ENCODE measurements at regions not wholly inside any gene's neighbourhood (a gene's known extent, or its start where the extent isn't known, plus 50 kb on each side); places are given as distances from the start of the nearest gene placed in this dataset.

GRCh38 chr5:44574678-44575077 is 185.5 kb upstream of the FGF10 start:
- no peak for DNase-seq
- Histone ChIP-seq H2BK15ac (ENCODE audit: low read depth, poor library complexity, severe bottlenecking) (no peak overlapping the region), H3K23ac (ENCODE audit: low read length in 2 of 2) (no peak overlapping the region), H3K9ac (ENCODE audit: low read length) (no peak overlapping the region), H3K4me3 (ENCODE audit: insufficient read depth in 1 of 2, low read depth in 1 of 2, low read length in 2 of 2) (no peak overlapping the region), H3K4me1 (ENCODE audit: control insufficient read depth, insufficient read depth, low read depth, low read length) (no peaks in the 10 kb centered on the region), H3K4me2 (ENCODE audit: low read length, poor library complexity, severe bottlenecking) (no peak overlapping the region), H4K8ac (ENCODE audit: low read length) (no peak overlapping the region), H4K91ac (ENCODE audit: low read length) (no peak overlapping the region), H2BK120ac (ENCODE audit: low read depth, low read length) (no peak overlapping the region), H3K79me1 (replicated peaks; ENCODE audit: low read length, poor library complexity, severe bottlenecking) (no peaks in the 10 kb centered on the region), H3K27me3 (ENCODE audit: control insufficient read depth in 1 of 2, insufficient read depth in 1 of 2, low read length in 2 of 2) (no peaks in the 10 kb centered on the region), H3K36me3 (ENCODE audit: control insufficient read depth in 1 of 2, insufficient read depth in 2 of 2, low read depth in 1 of 2, low read length in 2 of 2) (no peaks in the 10 kb centered on the region), H2AFZ (ENCODE audit: low read depth, low read length) (no peak overlapping the region), H3K18ac (ENCODE audit: low read depth in 1 of 2, low read length in 2 of 2) (no peak overlapping the region), H3K27ac (ENCODE audit: low read length, poor library complexity, severe bottlenecking) (no peak overlapping the region), H3K9me3 (ENCODE audit: control insufficient read depth, low read length) (no peaks in the 10 kb centered on the region), H3K14ac (ENCODE audit: low read length in 2 of 2) (no peak overlapping the region), H3K4ac (ENCODE audit: low read depth in 1 of 2, low read length in 2 of 2) (no peak overlapping the region), H2AK5ac (ENCODE audit: low read length, severe bottlenecking) (no peak overlapping the region), H2BK12ac (ENCODE audit: low read length in 2 of 2) (no peak overlapping the region), H2BK5ac (ENCODE audit: low read depth, low read length, poor library complexity, severe bottlenecking) (no peak overlapping the region)
- 71% methylated on average over 4 of the region's 6 CpGs for WGBS

- H2AFZ ChIP-seq (ENCODE audit: low read depth, low read length), result no peak overlapping the region
- H3K27me3 ChIP-seq (ENCODE audit: control insufficient read depth in 1 of 2, insufficient read depth in 1 of 2, low read length in 2 of 2), result no peaks in the 10 kb centered on the region
- no peaks in the 10 kb centered on the region for H3K36me3 ChIP-seq (ENCODE audit: control insufficient read depth in 1 of 2, insufficient read depth in 2 of 2, low read depth in 1 of 2, low read length in 2 of 2)
- no peak overlapping the region for H3K23ac ChIP-seq (ENCODE audit: low read length in 2 of 2)
- H2BK12ac ChIP-seq (ENCODE audit: low read length in 2 of 2), result no peak overlapping the region
- H3K18ac ChIP-seq (ENCODE audit: low read depth in 1 of 2, low read length in 2 of 2), result no peak overlapping the region
- no peak overlapping the region for H2AK5ac ChIP-seq (ENCODE audit: low read length, severe bottlenecking)
- no peak overlapping the region for H2BK15ac ChIP-seq (ENCODE audit: low read depth, poor library complexity, severe bottlenecking)
- H3K4me1 ChIP-seq (ENCODE audit: control insufficient read depth, insufficient read depth, low read depth, low read length), result no peaks in the 10 kb centered on the region
- no peak overlapping the region for H4K91ac ChIP-seq (ENCODE audit: low read length)
- no peak for DNase-seq
- H3K79me1 ChIP-seq (replicated peaks; ENCODE audit: low read length, poor library complexity, severe bottlenecking), result no peaks in the 10 kb centered on the region
- no peak overlapping the region for H3K4ac ChIP-seq (ENCODE audit: low read depth in 1 of 2, low read length in 2 of 2)
- no CpG with 5 or more reads among the region's 1 CpG for WGBS
- H4K8ac ChIP-seq (ENCODE audit: low read length), result no peak overlapping the region
- no peak overlapping the region for H2BK5ac ChIP-seq (ENCODE audit: low read depth, low read length, poor library complexity, severe bottlenecking)
- no peak overlapping the region for H3K4me2 ChIP-seq (ENCODE audit: low read length, poor library complexity, severe bottlenecking)
- no peak overlapping the region for H2BK120ac ChIP-seq (ENCODE audit: low read depth, low read length)
- H3K27ac ChIP-seq (ENCODE audit: low read length, poor library complexity, severe bottlenecking), result no peak overlapping the region
- no peak overlapping the region for H3K9ac ChIP-seq (ENCODE audit: low read length)
- H3K9me3 ChIP-seq (ENCODE audit: control insufficient read depth, low read length), result no peaks in the 10 kb centered on the region
- H3K14ac ChIP-seq (ENCODE audit: low read length in 2 of 2), result no peak overlapping the region
- H3K4me3 ChIP-seq (ENCODE audit: insufficient read depth in 1 of 2, low read depth in 1 of 2, low read length in 2 of 2), result no peak overlapping the region
Observed at GRCh38 chr5:44568519-44568918, 179.3 kb upstream of the FGF10 start.

DNA sequence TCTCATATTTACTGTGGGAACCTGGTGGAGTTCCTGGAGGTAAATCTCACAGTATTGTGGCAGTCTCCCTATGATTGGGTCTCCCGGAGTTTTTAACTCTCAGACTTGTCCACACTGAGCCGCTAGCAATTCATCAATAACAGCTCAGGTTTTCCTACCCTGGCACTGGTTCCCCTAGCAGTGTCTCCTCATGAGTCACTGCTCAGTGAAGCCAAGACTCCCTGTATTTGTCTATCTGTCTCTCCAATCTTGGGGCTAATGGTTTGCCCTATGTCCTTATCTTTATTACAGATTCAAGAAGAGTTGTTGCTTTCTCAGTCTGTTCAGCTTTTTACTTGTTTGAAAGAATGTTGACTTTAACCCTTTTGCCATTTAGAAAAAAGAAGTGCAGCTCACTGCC is 176.7 kb upstream of the FGF10 start:
- no peaks in the 10 kb centered on the region for H3K4me1 ChIP-seq (ENCODE audit: control insufficient read depth, insufficient read depth, low read depth, low read length)
- no peak overlapping the region for H2BK15ac ChIP-seq (ENCODE audit: low read depth, poor library complexity, severe bottlenecking)
- no peak overlapping the region for H4K8ac ChIP-seq (ENCODE audit: low read length)
- peak; percentile 44 for DNase-seq
- no peak overlapping the region for H4K91ac ChIP-seq (ENCODE audit: low read length)
- no peak overlapping the region for H2AK5ac ChIP-seq (ENCODE audit: low read length, severe bottlenecking)
- H3K18ac ChIP-seq (ENCODE audit: low read depth in 1 of 2, low read length in 2 of 2), result no peak overlapping the region
- H3K4me2 ChIP-seq (ENCODE audit: low read length, poor library complexity, severe bottlenecking), result no peak overlapping the region
- H3K23ac ChIP-seq (ENCODE audit: low read length in 2 of 2), result no peak overlapping the region
- no peak overlapping the region for H3K14ac ChIP-seq (ENCODE audit: low read length in 2 of 2)
- no peaks in the 10 kb centered on the region for H3K79me1 ChIP-seq (replicated peaks; ENCODE audit: low read length, poor library complexity, severe bottlenecking)
- no peak overlapping the region for H2AFZ ChIP-seq (ENCODE audit: low read depth, low read length)
- no peak overlapping the region for H3K4ac ChIP-seq (ENCODE audit: low read depth in 1 of 2, low read length in 2 of 2)
- no peak overlapping the region for H3K4me3 ChIP-seq (ENCODE audit: insufficient read depth in 1 of 2, low read depth in 1 of 2, low read length in 2 of 2)
- H2BK5ac ChIP-seq (ENCODE audit: low read depth, low read length, poor library complexity, severe bottlenecking), result no peak overlapping the region
- H3K36me3 ChIP-seq (ENCODE audit: control insufficient read depth in 1 of 2, insufficient read depth in 2 of 2, low read depth in 1 of 2, low read length in 2 of 2), result no peaks in the 10 kb centered on the region
- no peak overlapping the region for H2BK120ac ChIP-seq (ENCODE audit: low read depth, low read length)
- 44% methylated on average over 2 of the region's 2 CpGs for WGBS
- no peak overlapping the region for H2BK12ac ChIP-seq (ENCODE audit: low read length in 2 of 2)
- H3K9ac ChIP-seq (ENCODE audit: low read length), result peak overlapping the region; percentile 70
- no peaks in the 10 kb centered on the region for H3K27me3 ChIP-seq (ENCODE audit: control insufficient read depth in 1 of 2, insufficient read depth in 1 of 2, low read length in 2 of 2)
- no peak overlapping the region for H3K27ac ChIP-seq (ENCODE audit: low read length, poor library complexity, severe bottlenecking)
- no peaks in the 10 kb centered on the region for H3K9me3 ChIP-seq (ENCODE audit: control insufficient read depth, low read length)

- Histone ChIP-seq H3K4ac (ENCODE audit: low read depth in 1 of 2, low read length in 2 of 2) (no peak overlapping the region), H3K27me3 (ENCODE audit: control insufficient read depth in 1 of 2, insufficient read depth in 1 of 2, low read length in 2 of 2) (no peaks in the 10 kb centered on the region), H2AFZ (ENCODE audit: low read depth, low read length) (no peak overlapping the region), H2BK12ac (ENCODE audit: low read length in 2 of 2) (no peak overlapping the region), H2BK5ac (ENCODE audit: low read depth, low read length, poor library complexity, severe bottlenecking) (no peak overlapping the region), H3K9me3 (ENCODE audit: control insufficient read depth, low read length) (no peaks in the 10 kb centered on the region), H3K23ac (ENCODE audit: low read length in 2 of 2) (no peak overlapping the region), H3K4me2 (ENCODE audit: low read length, poor library complexity, severe bottlenecking) (no peak overlapping the region), H3K36me3 (ENCODE audit: control insufficient read depth in 1 of 2, insufficient read depth in 2 of 2, low read depth in 1 of 2, low read length in 2 of 2) (no peaks in the 10 kb centered on the region), H3K27ac (ENCODE audit: low read length, poor library complexity, severe bottlenecking) (no peak overlapping the region), H2BK15ac (ENCODE audit: low read depth, poor library complexity, severe bottlenecking) (no peak overlapping the region), H4K8ac (ENCODE audit: low read length) (no peak overlapping the region), H4K91ac (ENCODE audit: low read length) (no peak overlapping the region), H3K18ac (ENCODE audit: low read depth in 1 of 2, low read length in 2 of 2) (no peak overlapping the region), H3K4me3 (ENCODE audit: insufficient read depth in 1 of 2, low read depth in 1 of 2, low read length in 2 of 2) (no peak overlapping the region), H3K9ac (ENCODE audit: low read length) (peak overlapping the region; percentile 70), H3K79me1 (replicated peaks; ENCODE audit: low read length, poor library complexity, severe bottlenecking) (no peaks in the 10 kb centered on the region), H3K14ac (ENCODE audit: low read length in 2 of 2) (no peak overlapping the region), H2AK5ac (ENCODE audit: low read length, severe bottlenecking) (no peak overlapping the region), H3K4me1 (ENCODE audit: control insufficient read depth, insufficient read depth, low read depth, low read length) (no peaks in the 10 kb centered on the region), H2BK120ac (ENCODE audit: low read depth, low read length) (no peak overlapping the region)
- no CpG with 5 or more reads among the region's 1 CpG for WGBS
- no peak for DNase-seq
Observed at GRCh38 chr5:44565360-44565759, 176.1 kb upstream of the FGF10 start.

Data from mesenchymal stem cell (in vitro differentiated cells and primary cell).